H54 (cell line): ENCODE measurements at regions not wholly inside any gene's neighbourhood (a gene's known extent, or its start where the extent isn't known, plus 50 kb on each side); places are given as distances from the start of the nearest gene placed in this dataset.

Experiments
- DNase-seq: peaks from one replicate; pipeline ENCODE4 v3.0.0; 2011; ENCODE audit warnings: low spot score, mixed read lengths; ENCODE audit not compliant: insufficient read length
- FAIRE-seq: peaks from 3 replicates; lab custom pipeline; 2011; peaks lifted over from hg19 to GRCh38; lab: Jason Lieb, UNC
- POLR2A ChIP-seq: IDR thresholded peaks from 2 replicates; pipeline ENCODE4 v1.6.1; 2011; ENCODE audit warnings: low read depth, mild to moderate bottlenecking, low read length

DNA sequence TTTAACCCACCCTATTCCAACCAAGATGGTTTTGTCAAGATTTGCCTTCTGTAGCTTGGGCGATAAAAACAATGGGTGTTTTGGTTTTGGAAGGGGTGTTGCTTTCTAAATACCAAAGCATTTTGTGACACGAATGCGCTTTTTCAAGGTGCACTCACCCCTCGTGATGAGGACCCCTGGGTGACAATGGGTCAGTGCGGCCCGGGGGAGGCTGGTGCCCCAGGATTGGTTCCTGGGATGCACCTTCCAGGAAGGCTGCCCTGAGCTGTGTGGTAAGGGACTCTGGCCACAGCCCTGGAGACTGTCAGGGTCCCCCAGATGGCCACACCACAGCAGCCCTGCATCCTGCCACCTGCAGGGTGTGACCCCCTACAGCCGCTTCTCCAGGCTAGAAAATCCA is 180.6 kb upstream of the MYL2 start:
- no peak for DNase-seq

DNA sequence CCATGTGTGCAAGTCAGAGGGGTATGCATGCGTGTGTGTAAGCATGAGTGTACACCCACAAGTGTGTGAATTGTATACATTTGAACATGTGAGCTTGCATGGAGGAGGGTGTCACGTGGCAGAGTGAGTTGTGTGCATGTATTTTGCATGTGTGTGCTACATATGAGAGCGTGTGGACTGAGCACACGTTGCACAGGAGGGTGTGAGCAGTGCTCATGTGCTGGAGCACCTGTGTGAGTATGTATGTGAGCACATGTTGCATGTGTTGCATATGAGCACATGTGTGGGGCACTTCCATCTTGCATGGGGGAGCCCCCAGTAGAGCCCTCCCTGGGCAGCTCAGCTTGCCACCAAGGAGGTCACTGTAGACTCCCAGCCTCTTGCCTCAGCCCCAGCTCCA is 180.2 kb upstream of the MYL2 start:
- DNase-seq (no peak), FAIRE-seq (no peak)
- TF ChIP-seq POLR2A, result no peak

More for the DNA sequence above, 180.6 kb upstream of the MYL2 start:
- TF ChIP-seq POLR2A, result no peak
- no peak for FAIRE-seq

DNA sequence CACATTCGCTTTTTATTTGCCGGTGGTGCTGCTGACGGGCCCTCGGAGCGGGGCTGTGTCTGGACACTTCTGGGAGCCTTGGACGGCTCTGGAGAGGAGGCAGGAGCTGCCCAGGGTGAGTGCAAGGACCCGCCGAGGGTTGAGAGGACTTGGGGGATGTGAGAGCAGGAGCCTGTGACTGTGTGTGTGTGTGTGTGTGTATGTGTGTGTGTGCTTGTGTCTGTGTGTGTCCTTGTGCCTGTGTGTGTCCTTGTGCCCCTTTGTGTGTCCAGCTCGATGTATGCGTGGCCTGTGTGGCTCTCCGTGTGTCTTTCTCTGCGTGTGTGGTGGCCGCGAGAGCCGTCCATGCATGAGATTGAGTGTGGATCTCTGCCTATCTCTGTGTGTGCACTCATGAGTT is 179.6 kb upstream of the MYL2 start:
- TF ChIP-seq POLR2A, result no peak
- no peak for FAIRE-seq
- no peak for DNase-seq

DNA sequence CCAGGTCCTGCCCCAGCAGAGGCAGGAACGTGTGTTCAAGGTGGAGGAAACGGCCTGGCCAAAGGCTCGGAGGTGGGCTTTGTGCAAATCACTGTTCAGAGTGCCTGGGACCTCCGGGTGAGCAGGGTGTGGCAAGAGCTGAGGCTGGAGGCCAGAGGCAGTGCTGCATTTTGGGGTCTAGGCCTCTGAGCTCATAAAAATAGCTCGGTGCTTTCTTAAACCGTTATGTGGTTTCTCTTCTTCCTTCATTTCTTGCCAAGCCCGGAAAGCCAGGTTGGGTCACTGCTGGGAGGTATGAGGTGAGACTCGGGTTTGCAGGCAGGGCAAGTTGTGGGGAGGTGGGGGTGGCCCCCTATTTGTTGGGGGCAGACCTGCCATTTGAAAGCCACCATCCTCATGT is 178.8 kb upstream of the MYL2 start:
- TF ChIP-seq POLR2A, result no peak
- no peak for DNase-seq
- FAIRE-seq, result no peak

DNA sequence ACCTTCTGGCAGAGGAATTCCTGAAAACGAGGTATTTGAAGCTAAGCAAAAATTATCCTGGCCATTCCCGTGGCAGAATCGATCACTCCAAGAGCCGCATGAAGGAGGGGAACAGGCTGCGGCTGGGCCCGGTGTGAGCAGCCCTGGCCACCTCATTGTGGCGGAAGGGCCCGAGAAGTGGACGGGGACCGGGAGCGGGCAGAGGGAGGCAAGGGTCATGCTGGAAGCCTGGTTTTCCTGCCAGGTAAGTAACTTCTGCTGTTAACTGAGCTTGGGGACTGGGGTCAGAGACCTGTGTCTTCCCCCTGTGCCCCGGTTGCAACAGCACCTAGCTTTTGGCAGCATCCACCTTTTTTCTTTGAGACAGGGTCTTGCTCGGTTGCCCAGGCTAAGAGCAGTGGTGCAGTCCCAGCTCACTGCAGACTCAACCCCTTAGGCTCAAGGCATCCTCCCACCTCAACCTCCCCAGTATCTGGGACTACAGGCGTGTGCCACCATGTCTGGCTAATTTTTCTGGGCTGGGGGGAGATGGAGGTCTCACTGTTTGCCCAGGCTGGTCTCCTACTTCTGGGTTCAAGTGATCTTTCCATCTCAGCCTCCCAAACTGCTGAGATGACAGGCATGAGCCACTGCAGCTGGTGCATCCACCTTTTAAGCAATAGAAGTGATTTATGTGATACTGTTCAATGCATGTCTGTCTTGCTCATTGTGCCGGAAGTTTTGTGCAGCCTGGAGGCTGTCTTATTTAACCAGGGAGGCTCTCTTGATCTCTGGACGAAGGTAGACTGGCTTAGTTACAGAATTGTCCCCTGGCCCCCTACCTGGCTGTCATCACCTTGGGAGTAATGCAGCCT is 174.0 kb upstream of the MYL2 start:
- TF ChIP-seq POLR2A, result no peak
- FAIRE-seq (no peak), DNase-seq (no peak)

DNA sequence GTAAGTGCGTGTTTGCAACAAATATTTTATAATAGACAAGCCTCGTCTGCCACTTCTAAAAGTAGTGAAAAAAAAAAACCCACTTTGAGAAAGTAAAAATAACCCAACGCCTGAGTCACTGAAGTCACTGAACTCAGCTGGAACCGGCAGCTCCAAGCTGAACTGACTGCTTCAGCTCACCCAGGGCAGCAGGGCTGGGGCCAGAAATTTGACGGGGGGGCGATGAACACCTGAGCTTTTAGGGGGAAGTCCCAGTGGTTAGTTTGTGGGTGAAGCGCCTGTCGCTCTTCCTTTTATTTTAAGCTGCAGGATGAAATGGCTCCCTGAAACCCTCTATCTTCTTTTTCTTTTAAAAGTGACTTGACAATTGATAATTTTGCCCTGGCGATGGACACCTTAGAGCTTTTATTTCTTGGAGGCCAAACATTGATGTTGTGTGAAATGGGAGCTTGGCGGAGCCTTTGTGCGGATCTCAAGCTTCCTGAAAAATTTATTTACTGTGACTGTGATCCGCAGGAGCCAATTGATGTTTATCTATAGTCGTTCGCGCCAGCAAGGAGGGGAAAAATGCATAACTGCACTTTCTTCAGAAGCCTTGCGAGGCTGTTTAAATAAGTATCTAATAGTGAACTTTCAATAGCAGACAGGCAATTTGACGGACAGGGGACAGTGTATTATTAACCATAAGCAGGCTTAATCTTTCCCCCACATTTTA is 173.2 kb upstream of the MYL2 start:
- no peak for TF ChIP-seq POLR2A
- FAIRE-seq, result no peak
- no peak for DNase-seq

DNA sequence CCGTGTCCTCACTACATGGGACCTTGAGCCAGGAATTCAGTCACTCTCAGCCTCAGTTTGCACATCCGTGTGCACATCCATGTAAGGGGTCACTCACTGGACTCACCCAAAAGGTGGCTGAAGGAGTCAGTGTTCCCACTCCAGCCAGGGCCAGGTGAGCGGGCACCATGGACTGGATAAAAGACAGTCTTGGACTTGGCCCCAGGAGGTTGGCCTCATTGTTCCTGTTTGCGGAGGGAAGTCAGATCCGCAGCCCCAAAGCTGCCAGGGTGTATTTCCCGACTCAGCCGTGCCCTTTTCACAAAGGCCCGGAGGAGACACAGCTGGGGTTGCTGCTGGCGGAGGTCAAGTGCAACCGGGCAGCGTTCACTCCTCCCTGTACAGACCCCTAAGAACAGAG is 170.7 kb upstream of the MYL2 start:
- DNase-seq (no peak), FAIRE-seq (no peak)
- TF ChIP-seq POLR2A, result no peak

DNA sequence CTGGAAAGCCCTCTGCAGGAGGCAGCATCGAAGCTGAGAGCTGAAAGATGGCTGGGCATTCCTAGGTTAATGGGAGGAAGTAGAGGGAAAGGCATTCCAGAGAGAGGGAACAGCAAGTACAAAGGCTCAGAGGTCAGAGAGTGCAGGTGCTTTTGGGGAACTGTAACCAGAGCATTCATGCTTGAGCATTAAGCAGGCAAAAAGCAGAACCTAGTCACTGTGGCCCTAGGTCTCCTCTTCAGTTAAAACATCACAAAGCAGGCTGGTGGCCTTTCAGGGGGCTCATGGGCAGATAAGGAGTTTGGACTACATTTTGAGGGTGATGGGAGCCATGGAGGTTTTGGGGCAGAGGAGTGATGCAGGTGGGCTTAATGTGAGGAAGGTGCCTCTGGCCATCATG is 169.2 kb upstream of the MYL2 start:
- FAIRE-seq (no peak), DNase-seq (no peak)

DNA sequence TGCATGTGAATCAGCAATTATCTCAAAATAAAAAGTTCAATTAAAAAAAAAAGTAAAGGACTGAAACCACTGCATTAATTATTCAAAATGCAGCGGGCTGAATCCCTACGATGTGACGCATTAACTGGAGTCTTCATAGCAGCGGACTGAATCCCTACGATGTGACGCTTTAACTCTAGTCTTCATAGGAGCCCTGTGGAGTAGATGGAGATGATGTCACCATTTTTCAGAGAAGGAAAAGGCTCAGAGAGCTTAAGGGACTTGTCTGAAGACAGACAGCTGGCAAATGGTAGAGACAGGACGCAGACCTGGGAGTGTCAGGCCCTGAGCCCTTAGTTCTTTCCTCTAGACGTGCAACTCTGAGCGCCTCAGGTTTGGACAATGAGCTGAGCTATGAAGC is 168.0 kb upstream of the MYL2 start:
- FAIRE-seq (no peak), DNase-seq (no peak)
- TF ChIP-seq POLR2A, result no peak

More for the DNA sequence above, 169.2 kb upstream of the MYL2 start:
- TF ChIP-seq POLR2A, result no peak

DNA sequence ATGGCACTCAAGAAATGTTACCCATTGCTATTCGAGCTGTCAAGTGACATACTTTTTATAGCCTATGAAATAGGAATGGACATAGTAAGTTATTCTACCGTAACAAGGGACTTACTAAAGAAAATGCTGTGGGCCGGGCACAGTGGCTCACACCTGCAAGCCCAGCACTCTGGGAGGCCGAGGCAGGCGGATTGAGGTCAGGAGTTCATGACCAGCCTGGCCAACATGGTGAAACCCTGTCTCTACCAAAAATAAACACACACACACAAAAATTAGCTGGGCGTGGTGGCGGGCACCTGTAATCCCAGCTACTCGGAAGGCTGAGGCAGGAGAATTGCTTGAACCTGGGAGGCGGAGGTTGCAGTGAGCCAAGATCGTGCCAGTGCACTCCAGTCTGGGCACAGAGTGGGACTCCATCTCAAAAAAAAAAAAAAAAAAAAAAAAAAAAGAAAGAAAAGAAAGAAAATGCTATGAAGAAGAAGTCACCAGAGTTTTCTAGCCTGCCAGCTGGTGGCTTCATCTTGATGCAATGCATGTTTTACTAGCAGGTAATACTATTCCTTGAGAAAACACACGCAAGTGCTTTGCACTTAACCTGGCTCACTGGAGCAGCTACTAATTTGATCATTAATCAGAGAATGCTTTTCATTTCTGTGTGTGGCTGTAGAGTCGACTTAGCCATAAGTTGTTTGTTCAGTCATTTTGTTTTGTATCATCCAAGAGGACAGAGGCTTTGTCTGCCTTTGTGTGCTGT is 166.7 kb upstream of the MYL2 start:
- FAIRE-seq (no peak), DNase-seq (no peak)
- no peak for TF ChIP-seq POLR2A

DNA sequence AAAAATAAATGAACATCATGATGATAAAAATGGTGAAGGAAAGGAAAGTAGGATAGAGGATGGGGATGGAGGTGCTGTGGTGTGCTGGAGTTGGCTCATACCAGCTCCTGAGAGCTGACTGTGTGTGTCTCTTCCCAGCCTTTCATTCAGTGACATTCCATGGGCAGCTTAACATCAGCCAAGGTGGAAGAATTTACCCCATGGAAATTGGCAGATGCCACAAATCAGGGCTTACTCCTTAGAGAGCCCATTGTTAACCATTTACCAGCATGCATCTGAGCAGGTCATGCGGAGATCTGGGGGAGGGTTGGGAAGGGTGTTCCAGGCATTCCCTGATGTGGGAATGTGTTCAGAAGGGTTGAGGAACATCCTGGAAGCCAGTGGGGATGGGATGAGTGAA is 164.7 kb upstream of the MYL2 start:
- TF ChIP-seq POLR2A, result no peak
- DNase-seq (no peak), FAIRE-seq (no peak)

DNA sequence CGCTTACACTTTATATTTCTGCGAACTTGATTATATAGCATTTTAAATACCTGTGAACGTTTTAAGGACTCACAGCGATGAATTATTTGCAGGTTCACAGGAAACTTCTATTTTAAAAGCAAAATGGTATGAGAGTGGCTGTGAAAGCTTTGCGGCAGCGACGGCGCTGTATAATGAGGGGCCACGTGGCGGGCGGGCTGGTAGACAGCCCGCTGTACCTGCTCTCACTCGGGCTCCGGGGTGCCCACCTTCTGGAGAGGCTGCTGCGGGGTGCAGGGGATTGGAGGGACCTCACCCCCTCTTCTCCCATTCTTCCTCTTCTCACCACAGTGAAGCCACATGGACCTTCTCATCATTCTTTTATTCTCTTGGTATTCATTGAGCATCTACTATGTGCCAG is 164.2 kb upstream of the MYL2 start:
- DNase-seq (no peak), FAIRE-seq (no peak)
- no peak for TF ChIP-seq POLR2A

DNA sequence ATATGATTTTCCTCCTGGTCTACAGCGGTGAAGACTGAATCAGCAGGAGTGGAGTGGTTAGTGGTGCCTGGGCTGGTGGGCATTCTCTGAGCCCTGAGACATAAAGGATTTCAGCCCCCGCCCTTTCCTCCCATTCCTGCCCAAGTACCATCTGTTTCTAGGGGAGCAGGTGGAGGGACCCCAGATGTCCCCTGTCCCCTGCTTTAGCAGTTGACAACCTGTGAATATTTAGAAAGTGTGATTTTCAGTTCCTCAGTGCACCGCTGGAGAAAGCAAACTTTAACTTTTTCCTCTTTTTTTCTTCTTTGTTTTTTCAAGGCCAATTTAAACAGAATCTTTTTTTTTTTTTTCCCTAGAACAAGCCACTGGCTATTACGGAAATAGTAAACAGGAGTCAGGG is 163.8 kb upstream of the MYL2 start:
- DNase-seq (no peak), FAIRE-seq (no peak)
- TF ChIP-seq POLR2A, result no peak

DNA sequence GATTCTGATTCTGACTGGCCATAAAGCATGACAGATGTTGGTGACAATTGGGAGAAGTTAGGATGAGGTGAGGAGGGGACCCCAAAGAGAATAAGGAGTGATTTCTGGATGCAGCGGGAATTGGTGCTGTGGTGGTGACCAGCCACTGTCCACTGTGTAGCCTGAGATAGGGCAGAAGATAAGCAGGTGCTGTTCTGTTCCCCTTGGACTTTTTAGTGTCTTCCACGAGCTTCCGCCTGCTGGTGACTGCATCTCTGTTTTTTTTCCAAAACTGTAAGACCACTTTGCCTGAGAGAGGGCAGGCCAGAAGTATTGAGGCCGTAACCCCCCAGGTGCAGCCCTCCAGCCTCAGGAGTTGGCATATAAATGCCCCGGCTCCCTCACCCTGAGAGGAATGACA is 161.2 kb upstream of the MYL2 start:
- no peak for TF ChIP-seq POLR2A
- FAIRE-seq, result no peak
- DNase-seq, result no peak

DNA sequence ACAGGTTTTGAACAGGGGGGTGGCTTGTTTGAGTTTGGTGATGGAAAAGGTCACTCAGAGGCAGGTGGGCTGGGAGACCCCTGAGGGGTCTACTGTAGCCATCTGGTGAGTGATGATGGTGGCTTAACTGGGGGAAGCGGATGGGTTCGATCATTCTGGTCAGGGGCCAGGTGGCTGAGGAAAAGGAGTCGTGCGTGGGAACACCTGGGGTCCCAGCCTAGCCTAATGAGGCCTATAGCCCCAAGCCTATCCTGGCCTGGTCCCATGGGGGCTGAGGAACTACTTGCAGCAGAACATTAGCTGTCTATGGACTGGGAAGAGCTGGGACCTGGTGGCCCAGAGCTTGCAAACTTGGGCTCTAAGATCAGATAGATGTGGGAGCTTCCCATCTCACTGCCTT is 158.4 kb upstream of the MYL2 start:
- no peak for TF ChIP-seq POLR2A
- no peak for DNase-seq
- FAIRE-seq, result no peak
